Fibroblast of lung (primary cell): ENCODE measurements at regions not wholly inside any gene's neighbourhood (a gene's known extent, or its start where the extent isn't known, plus 50 kb on each side); places are given as distances from the start of the nearest gene placed in this dataset.

ENCODE experiments used
- CTCF ChIP-seq, 2 donors: IDR thresholded peaks in 1 of 2; conservative IDR thresholded peaks in 1 of 2; 1 replicate in 1 of 2; 2 replicates in 1 of 2; pipeline ENCODE4 v1.5.1; 2011 to 2012; ENCODE audit warnings: low read length in 2 of 2, control low read depth in 1 of 2, inconsistent platforms in 1 of 2, low read depth in 1 of 2, mild to moderate bottlenecking in 1 of 2
- EZH2 ChIP-seq: IDR thresholded peaks from 2 replicates; pipeline ENCODE4 v1.5.1; 2012; ENCODE audit warnings: low read length, control low read depth, mild to moderate bottlenecking; ENCODE audit errors: missing control alignments

GRCh38 chr21:31580866-31581276 is 78.6 kb upstream of the SOD1 start:
- peak; percentile 70 to 92 for TF ChIP-seq CTCF (conservative IDR thresholded peaks at IDR 0.05 in 1 of 2, IDR thresholded peaks at IDR 0.05 in 1 of 2; ENCODE audit: low read depth in 1 of 2, low read length in 2 of 2)
- no peak for TF ChIP-seq EZH2
